ENCODE measurements at regions not wholly inside any gene's neighbourhood (a gene's known extent, or its start where the extent isn't known, plus 50 kb on each side); places are given as distances from the start of the nearest gene placed in this dataset.

DNA sequence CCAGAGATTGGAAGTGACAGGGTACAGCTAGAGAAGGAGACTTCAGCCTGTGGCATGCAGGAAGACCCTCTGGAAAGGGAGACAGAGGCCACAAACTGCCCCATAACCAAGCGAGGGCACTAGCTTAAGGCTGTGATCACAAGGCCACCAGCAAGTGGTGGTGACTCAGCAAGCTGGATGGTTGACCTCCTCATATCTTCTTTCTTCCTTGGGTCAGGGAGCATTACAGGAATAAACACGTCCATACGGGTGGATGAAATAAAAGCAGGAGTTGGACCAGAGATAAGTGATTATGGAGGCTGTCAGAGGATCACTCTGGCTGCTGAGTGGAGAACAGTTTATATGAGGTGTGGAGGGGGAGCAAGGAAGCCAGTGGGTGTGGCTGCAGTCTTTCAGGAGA lies 234.6 kb upstream of the TAS2R1 start:
- TF ChIP-seq, protein P1, sequence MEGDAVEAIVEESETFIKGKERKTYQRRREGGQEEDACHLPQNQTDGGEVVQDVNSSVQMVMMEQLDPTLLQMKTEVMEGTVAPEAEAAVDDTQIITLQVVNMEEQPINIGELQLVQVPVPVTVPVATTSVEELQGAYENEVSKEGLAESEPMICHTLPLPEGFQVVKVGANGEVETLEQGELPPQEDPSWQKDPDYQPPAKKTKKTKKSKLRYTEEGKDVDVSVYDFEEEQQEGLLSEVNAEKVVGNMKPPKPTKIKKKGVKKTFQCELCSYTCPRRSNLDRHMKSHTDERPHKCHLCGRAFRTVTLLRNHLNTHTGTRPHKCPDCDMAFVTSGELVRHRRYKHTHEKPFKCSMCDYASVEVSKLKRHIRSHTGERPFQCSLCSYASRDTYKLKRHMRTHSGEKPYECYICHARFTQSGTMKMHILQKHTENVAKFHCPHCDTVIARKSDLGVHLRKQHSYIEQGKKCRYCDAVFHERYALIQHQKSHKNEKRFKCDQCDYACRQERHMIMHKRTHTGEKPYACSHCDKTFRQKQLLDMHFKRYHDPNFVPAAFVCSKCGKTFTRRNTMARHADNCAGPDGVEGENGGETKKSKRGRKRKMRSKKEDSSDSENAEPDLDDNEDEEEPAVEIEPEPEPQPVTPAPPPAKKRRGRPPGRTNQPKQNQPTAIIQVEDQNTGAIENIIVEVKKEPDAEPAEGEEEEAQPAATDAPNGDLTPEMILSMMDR (IDR thresholded peaks at IDR 0.05): no peak
- TF ChIP-seq POLR2A (IDR thresholded peaks at IDR 0.05): no peak
- no peak for TF ChIP-seq EP300 (IDR thresholded peaks at IDR 0.05)
